Spleen (tissue), 11 donors: ENCODE measurements at regions not wholly inside any gene's neighbourhood (a gene's known extent, or its start where the extent isn't known, plus 50 kb on each side); places are given as distances from the start of the nearest gene placed in this dataset.

ENCODE experiments used
- DNase-seq: peaks from one replicate; pipeline ENCODE4 v3.0.0-alpha.2; 2020
- H3K27ac ChIP-seq, 8 donors: fragments of 200-600 bp; sonication (generic) in 7 of 8; 1 replicate in 4 of 8; 2 replicates in 4 of 8; pipeline versions ENCODE4 v1.5.0 to v1.8.0; 2016 to 2021; ENCODE audit warnings: inconsistent platforms in 4 of 8, mild to moderate bottlenecking in 4 of 8, moderate library complexity in 1 of 8
- H3K27me3 ChIP-seq, 7 donors: fragments of 200-600 bp; sonication (generic) in 6 of 7; replicated peaks in 1 of 7; 1 replicate in 4 of 7; 2 replicates in 3 of 7; pipeline versions ENCODE4 v1.5.0 to v1.8.0; 2016 to 2021; ENCODE audit warnings: inconsistent platforms in 3 of 7, mild to moderate bottlenecking in 1 of 7
- H3K36me3 ChIP-seq, 6 donors: fragments of 200-600 bp; sonication (generic) in 5 of 6; 1 replicate in 4 of 6; 2 replicates in 2 of 6; pipeline versions ENCODE4 v1.5.0 to v1.8.0; 2016 to 2021; ENCODE audit warnings: inconsistent platforms in 2 of 6
- H3K4me1 ChIP-seq, 6 donors: fragments of 200-600 bp; sonication (generic) in 5 of 6; 1 replicate in 3 of 6; 2 replicates in 3 of 6; pipeline versions ENCODE4 v1.5.0 to v1.8.0; 2016 to 2021; ENCODE audit warnings: inconsistent platforms in 3 of 6
- H3K4me3 ChIP-seq, 8 donors: fragments of 200-600 bp; sonication (generic) in 7 of 8; 1 replicate in 4 of 8; 2 replicates in 4 of 8; pipeline versions ENCODE4 v1.5.0 to v1.8.0; 2016 to 2021; ENCODE audit warnings: inconsistent platforms in 4 of 8, mild to moderate bottlenecking in 4 of 8, moderate library complexity in 2 of 8
- H3K9me3 ChIP-seq, 8 donors: fragments of 200-600 bp; sonication (generic) in 7 of 8; 1 replicate in 4 of 8; 2 replicates in 4 of 8; pipeline versions ENCODE4 v1.5.0 to v1.8.0; 2016 to 2021; ENCODE audit warnings: inconsistent platforms in 4 of 8
- CTCF ChIP-seq, 11 experiments: fragments of 200-600 bp in 7 of 11; fragments of 450-650 bp in 4 of 11; sonication (generic) in 4 of 11; IDR thresholded peaks in 8 of 11; conservative IDR thresholded peaks in 3 of 11; 1 replicate in 7 of 11; 2 replicates in 4 of 11; pipeline versions ENCODE4 v1.4.0 to v1.8.0; 2016 to 2021; ENCODE audit warnings: antibody characterized with exemption in 11 of 11, inconsistent platforms in 4 of 11, mild to moderate bottlenecking in 1 of 11
- POLR2A ChIP-seq, 3 donors: fragments of 450-650 bp; IDR thresholded peaks; one replicate each; pipeline ENCODE4 v1.5.1; 2017; ENCODE audit warnings: antibody characterized with exemption in 3 of 3, mild to moderate bottlenecking in 1 of 3
- POLR2AphosphoS5 ChIP-seq, 3 donors: sonication (generic); formaldehyde crosslinking; IDR thresholded peaks; one replicate each; pipeline ENCODE4 v1.5.1; 2017; ENCODE audit warnings: antibody characterized with exemption in 3 of 3
- WGBS, 5 donors: extraction: QIAGEN DNeasy Blood & Tissue Kit in 3 of 5; methylation state at CpG; one replicate each; pipeline versions ENCODE4 v1.1.5 to v1.1.7; 2013 to 2018; 5-methylcytosine and 5-hydroxymethylcytosine counted together
- intact Hi-C: fragments of 100-400 bp; cut with DNase I; formaldehyde crosslinking; loops from one replicate; pipeline ENCODE4 v1.15.0; 2023; ENCODE audit warnings: low total_unique reads
- donor health status: healthy with polysubstance abuse.
- donor health status: DM: no; HTN: no; CAD: no; lungs with moderate emphysema.
- donor health status: DM: no; HTN: no; CAD: no.
- donor health status: Bipolar disorder and iron deficiency.
- donor health status: healthy.
- donor health status: DM: no; HTN: no; CAD: no.
- donor health status: DM: yes; HTN: yes; CAD: no.

GRCh38 chr3:176916777-176917176, 280.5 kb downstream of the TBL1XR1 start:
- TF ChIP-seq POLR2A (IDR thresholded peaks at IDR 0.05): no peak
- TF ChIP-seq CTCF (IDR thresholded peaks at IDR 0.05 in 8 of 11, conservative IDR thresholded peaks at IDR 0.05 in 3 of 11): no peak
- TF ChIP-seq POLR2AphosphoS5 (IDR thresholded peaks at IDR 0.05): no peak
- peaks cover 0 to 3% (median 0%) of the 10 kb centered on the region in 6 donors for H3K4me1 ChIP-seq
- WGBS, 5 donors: 70 to 87% (median 79%) methylated on average over 3 of the region's 3 CpGs
- intact Hi-C loops: no loop called here
- no peak overlapping the region for H3K4me3 ChIP-seq
- H3K36me3 ChIP-seq: no peaks in the 10 kb centered on the region
- no peak for DNase-seq
- H3K27ac ChIP-seq: peak overlapping the region in 5 of 8 donors; percentile 17 to 56 (median 41)
- H3K9me3 ChIP-seq: no peaks in the 10 kb centered on the region
- peaks cover 0 to 2% (median 0%) of the 10 kb centered on the region in 7 donors for H3K27me3 ChIP-seq

GRCh38 chr3:176914764-176915163, 282.5 kb downstream of the TBL1XR1 start:
- intact Hi-C loops: no loop called here
- no peak for TF ChIP-seq CTCF (IDR thresholded peaks at IDR 0.05 in 8 of 11, conservative IDR thresholded peaks at IDR 0.05 in 3 of 11)
- no peak for TF ChIP-seq POLR2A (IDR thresholded peaks at IDR 0.05)
- no peak for TF ChIP-seq POLR2AphosphoS5 (IDR thresholded peaks at IDR 0.05)
- H3K4me1 ChIP-seq: no peaks in the 10 kb centered on the region
- H3K4me3 ChIP-seq: no peak overlapping the region
- no peaks in the 10 kb centered on the region for H3K9me3 ChIP-seq
- no peaks in the 10 kb centered on the region for H3K36me3 ChIP-seq
- no peaks in the 10 kb centered on the region for H3K27me3 ChIP-seq
- DNase-seq: no peak
- H3K27ac ChIP-seq: no peak overlapping the region
- WGBS, 5 donors: 80 to 96% (median 90%) methylated on average over 1 of the region's 1 CpG

GRCh38 chr3:176911579-176911978, 285.7 kb downstream of the TBL1XR1 start:
- Histone ChIP-seq H3K27me3 (no peaks in the 10 kb centered on the region), H3K9me3 (no peaks in the 10 kb centered on the region), H3K4me3 (no peak overlapping the region), H3K36me3 (no peaks in the 10 kb centered on the region), H3K4me1 (no peaks in the 10 kb centered on the region), H3K27ac (no peak overlapping the region)
- no peak for TF ChIP-seq CTCF (IDR thresholded peaks at IDR 0.05 in 8 of 11, conservative IDR thresholded peaks at IDR 0.05 in 3 of 11)
- TF ChIP-seq POLR2AphosphoS5 (IDR thresholded peaks at IDR 0.05): no peak
- no peak for TF ChIP-seq POLR2A (IDR thresholded peaks at IDR 0.05)
- no peak for DNase-seq
- 67 to 81% (median 74%) methylated on average over 1 of the region's 1 CpG for WGBS, 5 donors
- intact Hi-C loops: no loop called here

GRCh38 chr3:176909044-176909443, 288.2 kb downstream of the TBL1XR1 start:
- WGBS, 5 donors: 76 to 86% (median 84%) methylated on average over 4 of the region's 4 CpGs
- H3K4me1 ChIP-seq: peaks cover 0 to 4% (median 0%) of the 10 kb centered on the region in 6 donors
- no peak overlapping the region for H3K4me3 ChIP-seq
- TF ChIP-seq POLR2A (IDR thresholded peaks at IDR 0.05): no peak
- TF ChIP-seq POLR2AphosphoS5 (IDR thresholded peaks at IDR 0.05): no peak
- TF ChIP-seq CTCF (IDR thresholded peaks at IDR 0.05 in 8 of 11, conservative IDR thresholded peaks at IDR 0.05 in 3 of 11): no peak
- H3K9me3 ChIP-seq: no peaks in the 10 kb centered on the region
- no peaks in the 10 kb centered on the region for H3K27me3 ChIP-seq
- H3K36me3 ChIP-seq: no peaks in the 10 kb centered on the region
- peak overlapping the region in 1 of 8 donors; percentile 17 for H3K27ac ChIP-seq
- intact Hi-C loops: no loop called here
- no peak for DNase-seq
